ENCODE measurements at regions not wholly inside any gene's neighbourhood (a gene's known extent, or its start where the extent isn't known, plus 50 kb on each side); places are given as distances from the start of the nearest gene placed in this dataset.

GRCh38 chr16:48462106-48462740, 77.0 kb upstream of the SIAH1 start:
- in situ Hi-C loops (cut with MboI; ENCODE audit: low sequenced_read_pairs, unreplicated experiment), result loop anchor here (25.0 kb wide), 2 partner anchors 100 to 150 kb away; partner anchors contain the start of gene N4BP1
- no peak for TF ChIP-seq CTCF (IDR thresholded peaks at IDR 0.05; ENCODE audit: borderline replicate concordance, control extremely low read depth, extremely low read depth, insufficient read depth, missing control alignments)
- DNase-seq (ENCODE audit: low spot score), result no peak

GRCh38 chr16:48459167-48459566, 74.0 kb upstream of the SIAH1 start:
- no peak for DNase-seq (ENCODE audit: low spot score)
- in situ Hi-C loops (cut with MboI; ENCODE audit: low sequenced_read_pairs, unreplicated experiment), result loop anchor here (25.0 kb wide), 2 partner anchors 97 to 153 kb away; partner anchors contain the start of gene N4BP1

GRCh38 chr16:48454051-48454450, 68.8 kb upstream of the SIAH1 start:
- DNase-seq (ENCODE audit: low spot score), result no peak
- in situ Hi-C loops (cut with MboI; ENCODE audit: low sequenced_read_pairs, unreplicated experiment), result loop anchor here (25.0 kb wide), 2 partner anchors 92 to 158 kb away; partner anchors contain the start of gene N4BP1
- TF ChIP-seq CTCF (IDR thresholded peaks at IDR 0.05; ENCODE audit: borderline replicate concordance, control extremely low read depth, extremely low read depth, insufficient read depth, missing control alignments), result no peak

More at GRCh38 chr16:48459167-48459566, 74.0 kb upstream of the SIAH1 start:
- no peak for TF ChIP-seq CTCF (IDR thresholded peaks at IDR 0.05; ENCODE audit: borderline replicate concordance, control extremely low read depth, extremely low read depth, insufficient read depth, missing control alignments)

- in situ Hi-C loops (cut with MboI; ENCODE audit: low sequenced_read_pairs, unreplicated experiment), result loop anchor here (25.0 kb wide), 2 partner anchors 91 to 159 kb away; partner anchors contain the start of gene N4BP1
- DNase-seq (ENCODE audit: low spot score), result no peak
- no peak for TF ChIP-seq CTCF (IDR thresholded peaks at IDR 0.05; ENCODE audit: borderline replicate concordance, control extremely low read depth, extremely low read depth, insufficient read depth, missing control alignments)
Measured at GRCh38 chr16:48452991-48453760, 68.0 kb upstream of the SIAH1 start.

GRCh38 chr16:48451323-48451722, 66.1 kb upstream of the SIAH1 start:
- DNase-seq (ENCODE audit: low spot score), result no peak
- TF ChIP-seq CTCF (IDR thresholded peaks at IDR 0.05; ENCODE audit: borderline replicate concordance, control extremely low read depth, extremely low read depth, insufficient read depth, missing control alignments), result no peak
- in situ Hi-C loops (cut with MboI; ENCODE audit: low sequenced_read_pairs, unreplicated experiment), result loop anchor here (25.0 kb wide), 2 partner anchors 89 to 161 kb away; partner anchors contain the start of gene N4BP1

GRCh38 chr16:48450367-48450766, 65.2 kb upstream of the SIAH1 start:
- no peak for TF ChIP-seq CTCF (IDR thresholded peaks at IDR 0.05; ENCODE audit: borderline replicate concordance, control extremely low read depth, extremely low read depth, insufficient read depth, missing control alignments)
- in situ Hi-C loops (cut with MboI; ENCODE audit: low sequenced_read_pairs, unreplicated experiment), result loop anchor here (25.0 kb wide), 2 partner anchors 88 to 162 kb away; partner anchors contain the start of gene N4BP1
- DNase-seq (ENCODE audit: low spot score), result no peak
